Esophagus squamous epithelium (tissue), 4 donors: ENCODE measurements at regions not wholly inside any gene's neighbourhood (a gene's known extent, or its start where the extent isn't known, plus 50 kb on each side); places are given as distances from the start of the nearest gene placed in this dataset.

Source experiments
- CTCF ChIP-seq, 6 experiments: fragments of 450-650 bp in 4 of 6; fragments of 200-600 bp in 2 of 6; sonication (generic) in 2 of 6; IDR thresholded peaks; one replicate each; pipeline ENCODE4 v1.5.1; 2016 to 2019; ENCODE audit warnings: antibody characterized with exemption in 6 of 6, mild to moderate bottlenecking in 4 of 6, moderate library complexity in 4 of 6
- POLR2A ChIP-seq, 4 donors: fragments of 450-650 bp; IDR thresholded peaks; one replicate each; pipeline ENCODE4 v1.6.1; 2017; ENCODE audit warnings: antibody characterized with exemption in 4 of 4, mild to moderate bottlenecking in 4 of 4, moderate library complexity in 3 of 4

DNA sequence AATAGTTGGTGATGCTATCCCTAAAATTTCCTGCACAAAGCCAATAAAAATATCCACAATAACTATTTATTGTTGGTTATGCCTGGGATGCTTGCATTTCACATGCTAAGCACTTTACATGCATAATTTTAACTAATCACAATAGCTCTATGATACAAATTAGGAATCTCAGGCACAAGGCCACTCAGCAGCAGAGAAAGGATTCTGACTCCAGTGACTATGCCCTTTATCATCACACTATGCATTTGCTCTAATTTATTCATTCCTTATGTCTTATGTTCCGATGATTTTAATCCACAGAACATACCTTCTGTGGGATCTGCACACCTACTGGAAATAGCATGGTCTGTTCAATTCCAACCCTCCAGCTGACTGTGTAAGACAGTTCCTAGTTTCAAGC lies 476.1 kb downstream of the TMEM232 start:
- TF ChIP-seq POLR2A (IDR thresholded peaks at IDR 0.05), result no peak
- TF ChIP-seq CTCF (IDR thresholded peaks at IDR 0.05), result no peak
